Epithelial cell of esophagus (primary cell): ENCODE measurements at regions not wholly inside any gene's neighbourhood (a gene's known extent, or its start where the extent isn't known, plus 50 kb on each side); places are given as distances from the start of the nearest gene placed in this dataset.

Experiments used
- DNase-seq: peaks from one replicate; pipeline ENCODE4 v3.0.0; 2010; ENCODE audit warnings: low read depth
- H3K4me3 ChIP-seq: 2 replicates; pipeline ENCODE4 v1.5.1; 2011; ENCODE audit warnings: mild to moderate bottlenecking, low read length, control low read depth
- TF ChIP-seq, protein P1 (sequence below): IDR thresholded peaks from 2 replicates; pipeline ENCODE4 v1.5.1; 2011; ENCODE audit warnings: low read depth, mild to moderate bottlenecking, low read length, control low read depth, inconsistent platforms; ENCODE audit not compliant: insufficient read depth; ENCODE audit errors: missing control alignments

DNA sequence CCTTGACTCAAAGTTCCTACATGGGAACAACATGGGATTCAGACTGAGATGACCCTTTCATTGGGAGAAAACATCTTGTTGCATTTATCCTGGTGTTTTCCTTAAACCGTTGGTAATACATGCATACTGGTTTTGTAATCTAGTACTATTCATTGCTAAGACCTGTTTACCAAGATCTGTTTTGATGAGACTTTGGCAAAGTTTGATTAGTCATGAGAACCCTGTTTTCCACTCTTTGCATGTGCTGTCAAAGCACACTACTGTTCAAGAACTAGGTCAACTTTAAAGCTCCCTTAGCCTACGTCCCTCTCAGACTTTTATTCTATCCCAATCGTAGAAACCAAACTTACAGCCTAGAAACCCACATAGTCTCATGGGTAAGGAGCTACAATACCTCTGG, 650.9 kb downstream of the GATA3 start:
- DNase-seq, result peak; percentile 73
- TF ChIP-seq, protein P1, sequence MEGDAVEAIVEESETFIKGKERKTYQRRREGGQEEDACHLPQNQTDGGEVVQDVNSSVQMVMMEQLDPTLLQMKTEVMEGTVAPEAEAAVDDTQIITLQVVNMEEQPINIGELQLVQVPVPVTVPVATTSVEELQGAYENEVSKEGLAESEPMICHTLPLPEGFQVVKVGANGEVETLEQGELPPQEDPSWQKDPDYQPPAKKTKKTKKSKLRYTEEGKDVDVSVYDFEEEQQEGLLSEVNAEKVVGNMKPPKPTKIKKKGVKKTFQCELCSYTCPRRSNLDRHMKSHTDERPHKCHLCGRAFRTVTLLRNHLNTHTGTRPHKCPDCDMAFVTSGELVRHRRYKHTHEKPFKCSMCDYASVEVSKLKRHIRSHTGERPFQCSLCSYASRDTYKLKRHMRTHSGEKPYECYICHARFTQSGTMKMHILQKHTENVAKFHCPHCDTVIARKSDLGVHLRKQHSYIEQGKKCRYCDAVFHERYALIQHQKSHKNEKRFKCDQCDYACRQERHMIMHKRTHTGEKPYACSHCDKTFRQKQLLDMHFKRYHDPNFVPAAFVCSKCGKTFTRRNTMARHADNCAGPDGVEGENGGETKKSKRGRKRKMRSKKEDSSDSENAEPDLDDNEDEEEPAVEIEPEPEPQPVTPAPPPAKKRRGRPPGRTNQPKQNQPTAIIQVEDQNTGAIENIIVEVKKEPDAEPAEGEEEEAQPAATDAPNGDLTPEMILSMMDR, result no peak
- H3K4me3 ChIP-seq, result no peak overlapping the region

GRCh38 chr10:8712656-8713055, 658.2 kb downstream of the GATA3 start:
- TF ChIP-seq, protein P1, result no peak
- no peak for DNase-seq
- no peak overlapping the region for H3K4me3 ChIP-seq

DNA sequence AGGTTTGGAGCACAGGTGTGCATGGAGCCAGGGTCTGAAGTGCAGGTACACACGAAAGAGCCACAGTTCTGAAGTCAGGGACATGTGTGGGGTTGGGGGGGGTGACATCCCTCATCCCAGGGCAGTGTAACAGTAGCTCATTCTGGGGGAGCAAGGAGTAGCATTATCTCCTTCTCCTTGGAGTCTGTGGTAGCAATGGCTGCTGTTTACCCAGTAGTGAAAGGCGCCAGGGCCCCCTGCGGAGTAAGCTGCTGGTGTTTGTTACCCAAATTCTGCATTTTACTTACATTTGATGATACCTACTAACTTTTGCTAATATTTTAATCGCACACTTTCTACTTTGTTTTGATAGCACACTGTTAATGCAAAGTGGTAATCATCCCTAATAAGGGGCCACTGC, 665.5 kb downstream of the GATA3 start:
- TF ChIP-seq, protein P1, result no peak
- H3K4me3 ChIP-seq, result no peak overlapping the region
- DNase-seq, result no peak

DNA sequence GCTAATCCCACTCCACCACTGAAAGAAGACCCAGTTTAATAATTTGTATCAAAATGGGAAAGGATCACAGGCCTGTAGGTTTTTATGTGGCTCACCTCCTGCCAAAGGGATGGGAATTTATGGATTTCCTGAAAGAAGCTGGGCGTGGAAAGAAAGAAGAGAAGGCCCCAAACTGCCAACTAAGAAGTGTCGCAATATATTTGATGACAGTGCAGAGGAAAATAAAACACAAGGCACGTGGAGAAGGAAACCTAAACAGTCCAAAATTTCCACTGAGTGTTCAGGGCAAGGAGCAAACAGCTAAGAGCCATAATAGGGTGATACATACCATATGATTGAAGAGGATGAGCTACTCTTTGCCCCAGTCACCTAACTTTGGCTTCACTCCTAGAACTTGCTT, 667.2 kb downstream of the GATA3 start:
- TF ChIP-seq, protein P1, result no peak
- H3K4me3 ChIP-seq, result no peak overlapping the region
- DNase-seq, result peak; percentile 48

- TF ChIP-seq, protein P1, result no peak
Measured at GRCh38 chr10:8722835-8723234, 668.3 kb downstream of the GATA3 start.

GRCh38 chr10:8725343-8725742, 670.9 kb downstream of the GATA3 start:
- no peak for DNase-seq
- TF ChIP-seq, protein P1, result no peak
- H3K4me3 ChIP-seq, result no peak overlapping the region

More at GRCh38 chr10:8722835-8723234, 668.3 kb downstream of the GATA3 start:
- H3K4me3 ChIP-seq, result no peak overlapping the region
- no peak for DNase-seq

GRCh38 chr10:8726084-8726778, 671.7 kb downstream of the GATA3 start:
- TF ChIP-seq, protein P1, result no peak

More at GRCh38 chr10:8726084-8726778, 671.7 kb downstream of the GATA3 start:
- H3K4me3 ChIP-seq, result no peak overlapping the region
- no peak for DNase-seq
